Immature natural killer cell (primary cell): ENCODE measurements at regions not wholly inside any gene's neighbourhood (a gene's known extent, or its start where the extent isn't known, plus 50 kb on each side); places are given as distances from the start of the nearest gene placed in this dataset.

Experiments
- DNase-seq, 3 donors: peaks; one replicate each; pipeline ENCODE4 v3.0.0; 2022; ENCODE audit warnings: mixed read lengths in 1 of 3
- H3K27ac Mint-ChIP-seq, 6 donors: one replicate each; pipeline ENCODE4 v1.8.0; 2020; ENCODE audit warnings: mixed read lengths in 6 of 6, mild to moderate bottlenecking in 5 of 6, inconsistent platforms in 4 of 6, moderate library complexity in 3 of 6
- H3K27me3 Mint-ChIP-seq, 3 donors: one replicate each; pipeline ENCODE4 v1.8.0; 2020 to 2021; ENCODE audit warnings: low read depth in 3 of 3, mild to moderate bottlenecking in 3 of 3, mixed read lengths in 3 of 3, moderate library complexity in 3 of 3, inconsistent platforms in 1 of 3
- H3K36me3 Mint-ChIP-seq, 3 donors: one replicate each; pipeline ENCODE4 v1.8.0; 2020; ENCODE audit warnings: mixed read lengths in 3 of 3, inconsistent platforms in 2 of 3, mild to moderate bottlenecking in 2 of 3
- H3K4me1 Mint-ChIP-seq, 2 donors: one replicate each; pipeline ENCODE4 v1.8.0; 2020; ENCODE audit warnings: inconsistent platforms in 2 of 2, mild to moderate bottlenecking in 2 of 2, mixed read lengths in 2 of 2, moderate library complexity in 1 of 2
- H3K4me3 Mint-ChIP-seq, 5 donors: one replicate each; pipeline ENCODE4 v1.8.0; 2020; ENCODE audit warnings: mild to moderate bottlenecking in 5 of 5, mixed read lengths in 5 of 5, inconsistent platforms in 3 of 5, moderate library complexity in 3 of 5
- H3K9me3 Mint-ChIP-seq, 6 donors: one replicate each; pipeline ENCODE4 v1.8.0; 2020; ENCODE audit warnings: mild to moderate bottlenecking in 6 of 6, mixed read lengths in 6 of 6, inconsistent platforms in 4 of 6, moderate library complexity in 3 of 6

GRCh38 chr1:58836408-58836807 lies 52.6 kb upstream of the JUN start:
- DNase-seq: no peak
- Mint-ChIP-seq H3K36me3 (peaks cover 4 to 10% (median 5%) of the 10 kb centered on the region in 3 donors), H3K9me3 (no peaks in the 10 kb centered on the region), H3K4me3 (no peak overlapping the region), H3K27ac (no peak overlapping the region), H3K27me3 (peaks cover 0 to 7% (median 6%) of the 10 kb centered on the region in 3 donors), H3K4me1 (peaks cover 0 to 2% of the 10 kb centered on the region in 2 donors)

GRCh38 chr1:58837886-58838285 lies 54.0 kb upstream of the JUN start:
- DNase-seq: no peak
- H3K4me3 Mint-ChIP-seq: no peak overlapping the region
- H3K27ac Mint-ChIP-seq: peak overlapping the region in 1 of 6 donors; percentile 3
- H3K4me1 Mint-ChIP-seq: peaks cover 5 to 9% of the 10 kb centered on the region in 2 donors
- H3K9me3 Mint-ChIP-seq: no peaks in the 10 kb centered on the region
- H3K27me3 Mint-ChIP-seq: peaks cover 0 to 6% (median 4%) of the 10 kb centered on the region in 3 donors
- peaks cover 4 to 18% (median 5%) of the 10 kb centered on the region in 3 donors for H3K36me3 Mint-ChIP-seq

- Mint-ChIP-seq H3K9me3 (no peaks in the 10 kb centered on the region), H3K27me3 (peaks cover 0 to 6% (median 5%) of the 10 kb centered on the region in 3 donors), H3K36me3 (peaks cover 5 to 18% (median 6%) of the 10 kb centered on the region in 3 donors), H3K4me3 (no peak overlapping the region), H3K4me1 (peaks cover 5 to 9% of the 10 kb centered on the region in 2 donors), H3K27ac (no peak overlapping the region)
- DNase-seq: no peak
Measured at GRCh38 chr1:58839147-58839795, 55.4 kb upstream of the JUN start.

- H3K36me3 Mint-ChIP-seq: peaks cover 3 to 15% (median 10%) of the 10 kb centered on the region in 3 donors
- no peak for DNase-seq
- no peak overlapping the region for H3K27ac Mint-ChIP-seq
- H3K4me1 Mint-ChIP-seq: peaks cover 5 to 9% of the 10 kb centered on the region in 2 donors
- peaks cover 0 to 6% (median 3%) of the 10 kb centered on the region in 3 donors for H3K27me3 Mint-ChIP-seq
- H3K9me3 Mint-ChIP-seq: no peaks in the 10 kb centered on the region
- H3K4me3 Mint-ChIP-seq: no peak overlapping the region
Measured at GRCh38 chr1:58839846-58840835, 56.3 kb upstream of the JUN start.

GRCh38 chr1:58841455-58841854 lies 57.6 kb upstream of the JUN start:
- peak; percentile 13 to 22 (median 16) for DNase-seq
- H3K4me1 Mint-ChIP-seq: peaks cover 3 to 9% of the 10 kb centered on the region in 2 donors
- peaks cover 0 to 3% (median 1%) of the 10 kb centered on the region in 3 donors for H3K27me3 Mint-ChIP-seq
- no peak overlapping the region for H3K4me3 Mint-ChIP-seq
- H3K9me3 Mint-ChIP-seq: no peaks in the 10 kb centered on the region
- H3K36me3 Mint-ChIP-seq: peaks cover 0 to 16% (median 10%) of the 10 kb centered on the region in 3 donors
- H3K27ac Mint-ChIP-seq: no peak overlapping the region

- H3K36me3 Mint-ChIP-seq: peaks cover 6 to 13% (median 6%) of the 10 kb centered on the region in 3 donors
- H3K9me3 Mint-ChIP-seq: no peaks in the 10 kb centered on the region
- H3K27me3 Mint-ChIP-seq: peaks cover 0 to 4% (median 0%) of the 10 kb centered on the region in 3 donors
- no peak overlapping the region for H3K27ac Mint-ChIP-seq
- peaks cover 3 to 9% of the 10 kb centered on the region in 2 donors for H3K4me1 Mint-ChIP-seq
- no peak for DNase-seq
- no peak overlapping the region for H3K4me3 Mint-ChIP-seq
Measured at GRCh38 chr1:58842941-58843340, 59.1 kb upstream of the JUN start.

- no peak for DNase-seq
- Mint-ChIP-seq H3K36me3 (peaks cover 6 to 11% (median 7%) of the 10 kb centered on the region in 3 donors), H3K4me3 (no peak overlapping the region), H3K4me1 (peaks cover 3 to 9% of the 10 kb centered on the region in 2 donors), H3K27me3 (peaks cover 0 to 3% (median 0%) of the 10 kb centered on the region in 3 donors), H3K27ac (no peak overlapping the region), H3K9me3 (no peaks in the 10 kb centered on the region)
Measured at GRCh38 chr1:58844176-58844575, 60.3 kb upstream of the JUN start.

- Mint-ChIP-seq H3K27me3 (peaks cover 0 to 3% (median 0%) of the 10 kb centered on the region in 3 donors), H3K4me1 (peaks cover 3 to 9% of the 10 kb centered on the region in 2 donors), H3K36me3 (peaks cover 6 to 11% (median 10%) of the 10 kb centered on the region in 3 donors), H3K4me3 (no peak overlapping the region), H3K9me3 (no peaks in the 10 kb centered on the region), H3K27ac (no peak overlapping the region)
- DNase-seq: no peak
Measured at GRCh38 chr1:58845942-58846341, 62.1 kb upstream of the JUN start.

GRCh38 chr1:58848818-58849411 lies 65.1 kb upstream of the JUN start:
- no peak overlapping the region for H3K27ac Mint-ChIP-seq
- H3K9me3 Mint-ChIP-seq: no peaks in the 10 kb centered on the region
- no peaks in the 10 kb centered on the region for H3K4me1 Mint-ChIP-seq
- H3K27me3 Mint-ChIP-seq: peaks cover 0 to 3% (median 0%) of the 10 kb centered on the region in 3 donors
- H3K36me3 Mint-ChIP-seq: peaks cover 6 to 15% (median 12%) of the 10 kb centered on the region in 3 donors
- no peak for DNase-seq
- no peak overlapping the region for H3K4me3 Mint-ChIP-seq

- no peak for DNase-seq
- Mint-ChIP-seq H3K36me3 (peaks cover 6 to 12% (median 11%) of the 10 kb centered on the region in 3 donors), H3K27ac (no peak overlapping the region), H3K9me3 (no peaks in the 10 kb centered on the region), H3K4me1 (peaks cover 0 to 4% of the 10 kb centered on the region in 2 donors), H3K27me3 (peaks cover 0 to 3% (median 0%) of the 10 kb centered on the region in 3 donors), H3K4me3 (no peak overlapping the region)
Measured at GRCh38 chr1:58849551-58849950, 65.7 kb upstream of the JUN start.

GRCh38 chr1:58850636-58851035 lies 66.8 kb upstream of the JUN start:
- peaks cover 0 to 3% (median 0%) of the 10 kb centered on the region in 3 donors for H3K27me3 Mint-ChIP-seq
- peaks cover 0 to 7% of the 10 kb centered on the region in 2 donors for H3K4me1 Mint-ChIP-seq
- H3K4me3 Mint-ChIP-seq: no peak overlapping the region
- H3K9me3 Mint-ChIP-seq: no peaks in the 10 kb centered on the region
- H3K27ac Mint-ChIP-seq: no peak overlapping the region
- DNase-seq: no peak
- peaks cover 6 to 15% (median 10%) of the 10 kb centered on the region in 3 donors for H3K36me3 Mint-ChIP-seq

GRCh38 chr1:58852731-58853485 lies 69.1 kb upstream of the JUN start:
- H3K9me3 Mint-ChIP-seq: no peaks in the 10 kb centered on the region
- H3K27me3 Mint-ChIP-seq: peaks cover 0 to 2% (median 0%) of the 10 kb centered on the region in 3 donors
- H3K27ac Mint-ChIP-seq: no peak overlapping the region
- H3K4me3 Mint-ChIP-seq: no peak overlapping the region
- peaks cover 13 to 21% of the 10 kb centered on the region in 2 donors for H3K4me1 Mint-ChIP-seq
- DNase-seq: no peak
- peaks cover 0 to 13% (median 10%) of the 10 kb centered on the region in 3 donors for H3K36me3 Mint-ChIP-seq

GRCh38 chr1:58854576-58854975 lies 70.7 kb upstream of the JUN start:
- peak overlapping the region in 1 of 6 donors; percentile 15 for H3K27ac Mint-ChIP-seq
- H3K9me3 Mint-ChIP-seq: no peaks in the 10 kb centered on the region
- H3K27me3 Mint-ChIP-seq: peaks cover 0 to 3% (median 0%) of the 10 kb centered on the region in 3 donors
- no peak overlapping the region for H3K4me3 Mint-ChIP-seq
- peaks cover 0 to 17% (median 6%) of the 10 kb centered on the region in 3 donors for H3K36me3 Mint-ChIP-seq
- no peak for DNase-seq
- peaks cover 25 to 38% of the 10 kb centered on the region in 2 donors for H3K4me1 Mint-ChIP-seq
